Body of pancreas (tissue), 4 donors: ENCODE measurements at regions not wholly inside any gene's neighbourhood (a gene's known extent, or its start where the extent isn't known, plus 50 kb on each side); places are given as distances from the start of the nearest gene placed in this dataset.

Source experiments
- CTCF ChIP-seq, 7 experiments: fragments of 450-650 bp in 4 of 7; fragments of 200-600 bp in 3 of 7; sonication (generic) in 3 of 7; IDR thresholded peaks; one replicate each; pipeline ENCODE4 v1.5.1; 2016 to 2019; ENCODE audit warnings: antibody characterized with exemption in 7 of 7
- POLR2A ChIP-seq, 3 donors: fragments of 450-650 bp; IDR thresholded peaks; one replicate each; pipeline ENCODE4 v1.6.1; 2016; ENCODE audit warnings: antibody characterized with exemption in 3 of 3, mild to moderate bottlenecking in 2 of 3

- TF ChIP-seq CTCF (IDR thresholded peaks at IDR 0.05) (no peak), POLR2A (IDR thresholded peaks at IDR 0.05) (no peak)
Observed at GRCh38 chr1:82108843-82109242, 308.1 kb downstream of the ADGRL2 start.
